ENCODE measurements at regions not wholly inside any gene's neighbourhood (a gene's known extent, or its start where the extent isn't known, plus 50 kb on each side); places are given as distances from the start of the nearest gene placed in this dataset.

DNA sequence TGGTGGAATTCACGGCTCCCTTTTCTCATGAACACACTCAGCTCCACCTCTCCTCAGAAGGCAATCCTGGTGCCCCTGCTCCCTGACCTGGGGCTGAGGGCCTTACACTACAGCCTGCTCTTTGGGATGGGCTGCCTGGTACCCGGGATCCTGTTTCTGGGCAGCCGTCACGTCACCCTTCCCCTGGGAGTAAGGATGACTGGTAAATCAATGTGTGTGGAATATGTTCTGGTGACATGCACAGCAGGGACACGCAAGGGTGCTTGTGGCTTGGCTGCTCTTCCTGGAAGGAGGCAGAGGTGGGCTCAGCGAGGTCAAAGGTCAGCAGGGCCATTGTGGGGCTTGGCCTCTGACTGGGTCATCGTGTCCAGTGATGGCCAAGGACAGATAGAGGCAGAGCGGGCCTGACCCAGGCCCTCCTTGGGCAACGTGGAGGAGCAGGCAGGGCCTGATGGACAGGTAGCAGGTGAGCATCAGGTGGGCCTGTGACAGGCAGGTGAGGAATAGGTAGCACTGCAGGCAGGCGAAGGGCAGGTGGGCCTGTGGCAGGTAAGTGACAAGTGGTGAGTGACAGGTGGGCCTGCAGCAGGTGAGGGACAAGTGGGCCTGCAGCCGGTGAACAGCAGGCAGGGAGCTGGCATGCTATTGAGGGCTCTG is 399.4 kb upstream of the IRX4 start:
- peaks cover 16% of the 10 kb centered on the region for H3K27me3 Mint-ChIP-seq (ENCODE audit: low read depth, poor library complexity)

DNA sequence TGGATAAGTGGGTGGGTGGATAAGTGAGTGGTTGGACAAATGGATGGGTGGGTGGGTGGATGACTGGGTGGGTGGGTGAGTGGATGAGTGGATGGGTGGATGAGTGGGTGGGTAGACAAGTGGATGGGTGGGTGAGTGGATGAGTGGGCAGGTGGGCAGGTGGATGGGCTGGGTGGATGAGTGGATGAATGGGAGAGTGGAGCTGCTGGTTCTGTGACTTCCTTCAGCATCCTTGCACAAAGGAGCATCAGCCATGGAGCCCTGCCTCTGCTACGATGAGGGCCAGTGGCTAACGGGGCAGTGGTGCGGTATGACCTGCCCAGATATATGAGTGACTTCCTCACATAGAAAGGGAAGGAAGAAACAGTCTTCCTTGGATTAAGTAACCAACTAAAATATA is 398.7 kb upstream of the IRX4 start:
- Mint-ChIP-seq H3K4me3 (no peak overlapping the region), H3K9me3 (no peaks in the 10 kb centered on the region), H3K27me3 (ENCODE audit: low read depth, poor library complexity) (peaks cover 16% of the 10 kb centered on the region), H3K27ac (no peak overlapping the region), H3K36me3 (ENCODE audit: low read depth) (no peaks in the 10 kb centered on the region), H3K4me1 (peaks cover 24% of the 10 kb centered on the region)
- TF ChIP-seq, protein P1, sequence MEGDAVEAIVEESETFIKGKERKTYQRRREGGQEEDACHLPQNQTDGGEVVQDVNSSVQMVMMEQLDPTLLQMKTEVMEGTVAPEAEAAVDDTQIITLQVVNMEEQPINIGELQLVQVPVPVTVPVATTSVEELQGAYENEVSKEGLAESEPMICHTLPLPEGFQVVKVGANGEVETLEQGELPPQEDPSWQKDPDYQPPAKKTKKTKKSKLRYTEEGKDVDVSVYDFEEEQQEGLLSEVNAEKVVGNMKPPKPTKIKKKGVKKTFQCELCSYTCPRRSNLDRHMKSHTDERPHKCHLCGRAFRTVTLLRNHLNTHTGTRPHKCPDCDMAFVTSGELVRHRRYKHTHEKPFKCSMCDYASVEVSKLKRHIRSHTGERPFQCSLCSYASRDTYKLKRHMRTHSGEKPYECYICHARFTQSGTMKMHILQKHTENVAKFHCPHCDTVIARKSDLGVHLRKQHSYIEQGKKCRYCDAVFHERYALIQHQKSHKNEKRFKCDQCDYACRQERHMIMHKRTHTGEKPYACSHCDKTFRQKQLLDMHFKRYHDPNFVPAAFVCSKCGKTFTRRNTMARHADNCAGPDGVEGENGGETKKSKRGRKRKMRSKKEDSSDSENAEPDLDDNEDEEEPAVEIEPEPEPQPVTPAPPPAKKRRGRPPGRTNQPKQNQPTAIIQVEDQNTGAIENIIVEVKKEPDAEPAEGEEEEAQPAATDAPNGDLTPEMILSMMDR (IDR thresholded peaks at IDR 0.05), result no peak
- DNase-seq, result no peak

More for the DNA sequence above, 399.4 kb upstream of the IRX4 start:
- DNase-seq, result no peak
- H3K4me3 Mint-ChIP-seq, result no peak overlapping the region
- TF ChIP-seq, protein P1 (IDR thresholded peaks at IDR 0.05), result no peak
- no peaks in the 10 kb centered on the region for H3K36me3 Mint-ChIP-seq (ENCODE audit: low read depth)
- H3K27ac Mint-ChIP-seq, result no peak overlapping the region
- H3K4me1 Mint-ChIP-seq, result peaks cover 24% of the 10 kb centered on the region
- H3K9me3 Mint-ChIP-seq, result no peaks in the 10 kb centered on the region

DNA sequence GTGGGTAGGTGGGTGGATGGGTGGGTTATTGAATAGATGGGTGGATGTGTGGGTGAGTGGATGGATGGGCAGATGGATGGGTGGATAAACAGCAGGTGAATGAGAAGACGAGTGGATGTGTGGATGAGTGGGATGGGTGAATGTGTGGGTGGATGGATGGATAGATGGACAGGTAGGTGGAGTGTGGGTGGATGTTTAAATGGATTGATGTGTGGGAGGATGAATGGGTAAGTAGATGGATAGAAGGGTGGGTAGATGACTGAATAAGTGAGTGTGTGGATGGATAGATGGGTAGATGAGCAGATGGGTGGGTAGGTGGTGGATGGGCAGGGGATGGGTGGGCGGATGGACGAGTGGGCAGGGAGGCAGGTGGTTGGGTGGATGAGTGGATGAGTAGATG is 397.6 kb upstream of the IRX4 start:
- Mint-ChIP-seq H3K4me1 (peaks cover 24% of the 10 kb centered on the region), H3K9me3 (no peaks in the 10 kb centered on the region), H3K27me3 (ENCODE audit: low read depth, poor library complexity) (peaks cover 16% of the 10 kb centered on the region), H3K27ac (no peak overlapping the region), H3K36me3 (ENCODE audit: low read depth) (no peaks in the 10 kb centered on the region), H3K4me3 (no peak overlapping the region)
- TF ChIP-seq, protein P1 (IDR thresholded peaks at IDR 0.05), result no peak
- no peak for DNase-seq

- TF ChIP-seq, protein P1 (IDR thresholded peaks at IDR 0.05), result no peak
- Mint-ChIP-seq H3K9me3 (no peaks in the 10 kb centered on the region), H3K27ac (no peak overlapping the region), H3K4me1 (peaks cover 24% of the 10 kb centered on the region), H3K36me3 (ENCODE audit: low read depth) (no peaks in the 10 kb centered on the region), H3K27me3 (ENCODE audit: low read depth, poor library complexity) (peaks cover 11% of the 10 kb centered on the region), H3K4me3 (no peak overlapping the region)
- DNase-seq, result no peak
These were observed 396.2 kb upstream of the IRX4 start for GRCh38 chr5:2278825-2279456.

DNA sequence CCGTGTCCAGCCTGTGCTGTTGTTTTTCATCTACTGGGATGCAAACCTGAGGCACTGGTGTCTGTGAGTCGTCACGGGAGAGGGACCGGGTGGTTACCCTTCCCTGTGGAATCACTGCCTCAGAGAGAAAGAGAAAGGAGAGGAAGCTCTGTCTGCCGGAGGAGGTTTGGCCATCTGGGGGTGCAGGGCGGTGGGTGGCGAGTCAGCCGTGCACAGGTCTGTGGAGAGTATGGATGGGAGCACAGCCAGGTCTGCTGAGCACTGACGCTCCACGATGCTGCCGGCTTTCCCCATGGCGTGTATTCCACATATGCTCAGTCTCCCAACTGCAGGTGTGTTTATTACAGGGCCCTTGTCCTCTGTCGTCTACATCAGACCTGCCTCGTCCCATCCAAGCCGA is 395.2 kb upstream of the IRX4 start:
- H3K27me3 Mint-ChIP-seq (ENCODE audit: low read depth, poor library complexity), result peaks cover 11% of the 10 kb centered on the region
- H3K36me3 Mint-ChIP-seq (ENCODE audit: low read depth), result no peaks in the 10 kb centered on the region
- no peaks in the 10 kb centered on the region for H3K9me3 Mint-ChIP-seq
- no peak overlapping the region for H3K4me3 Mint-ChIP-seq
- H3K4me1 Mint-ChIP-seq, result peaks cover 24% of the 10 kb centered on the region
- TF ChIP-seq, protein P1 (IDR thresholded peaks at IDR 0.05), result no peak
- no peak overlapping the region for H3K27ac Mint-ChIP-seq
- DNase-seq, result no peak

GRCh38 chr5:2276101-2276500 is 393.4 kb upstream of the IRX4 start:
- Mint-ChIP-seq H3K36me3 (ENCODE audit: low read depth) (no peaks in the 10 kb centered on the region), H3K27me3 (ENCODE audit: low read depth, poor library complexity) (peaks cover 10% of the 10 kb centered on the region), H3K9me3 (no peaks in the 10 kb centered on the region), H3K4me3 (no peak overlapping the region), H3K4me1 (peaks cover 19% of the 10 kb centered on the region), H3K27ac (no peak overlapping the region)
- DNase-seq, result no peak
- TF ChIP-seq, protein P1 (IDR thresholded peaks at IDR 0.05), result no peak
